GM12874 (cell line): ENCODE measurements at regions not wholly inside any gene's neighbourhood (a gene's known extent, or its start where the extent isn't known, plus 50 kb on each side); places are given as distances from the start of the nearest gene placed in this dataset.

ENCODE experiments used
- TF ChIP-seq, protein P1 (sequence below): IDR thresholded peaks from 2 replicates; pipeline ENCODE4 v1.5.1; 2011; ENCODE audit warnings: low read depth, mild to moderate bottlenecking, control low read depth, low read length, moderate library complexity; ENCODE audit not compliant: insufficient read depth

DNA sequence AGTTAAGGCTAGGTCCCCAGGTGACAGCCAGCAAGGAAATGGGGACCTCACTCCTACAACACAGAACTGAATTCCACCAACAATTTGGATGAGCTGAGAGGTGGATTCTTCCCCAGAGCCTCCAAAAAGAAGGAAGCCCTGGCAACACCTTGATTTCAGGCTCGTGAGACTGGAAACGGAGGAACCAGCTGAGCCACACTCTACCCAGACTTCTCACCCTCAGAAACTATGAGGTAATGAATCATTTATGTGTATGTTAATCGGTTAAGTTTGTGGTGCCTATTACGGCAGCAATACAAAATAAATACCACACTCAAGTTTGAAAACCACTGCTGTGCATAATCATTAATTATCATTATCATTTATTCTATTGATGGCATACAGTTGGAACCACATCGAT is 532.4 kb upstream of the ANKRD30A start:
- TF ChIP-seq, protein P1, sequence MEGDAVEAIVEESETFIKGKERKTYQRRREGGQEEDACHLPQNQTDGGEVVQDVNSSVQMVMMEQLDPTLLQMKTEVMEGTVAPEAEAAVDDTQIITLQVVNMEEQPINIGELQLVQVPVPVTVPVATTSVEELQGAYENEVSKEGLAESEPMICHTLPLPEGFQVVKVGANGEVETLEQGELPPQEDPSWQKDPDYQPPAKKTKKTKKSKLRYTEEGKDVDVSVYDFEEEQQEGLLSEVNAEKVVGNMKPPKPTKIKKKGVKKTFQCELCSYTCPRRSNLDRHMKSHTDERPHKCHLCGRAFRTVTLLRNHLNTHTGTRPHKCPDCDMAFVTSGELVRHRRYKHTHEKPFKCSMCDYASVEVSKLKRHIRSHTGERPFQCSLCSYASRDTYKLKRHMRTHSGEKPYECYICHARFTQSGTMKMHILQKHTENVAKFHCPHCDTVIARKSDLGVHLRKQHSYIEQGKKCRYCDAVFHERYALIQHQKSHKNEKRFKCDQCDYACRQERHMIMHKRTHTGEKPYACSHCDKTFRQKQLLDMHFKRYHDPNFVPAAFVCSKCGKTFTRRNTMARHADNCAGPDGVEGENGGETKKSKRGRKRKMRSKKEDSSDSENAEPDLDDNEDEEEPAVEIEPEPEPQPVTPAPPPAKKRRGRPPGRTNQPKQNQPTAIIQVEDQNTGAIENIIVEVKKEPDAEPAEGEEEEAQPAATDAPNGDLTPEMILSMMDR = no peak

DNA sequence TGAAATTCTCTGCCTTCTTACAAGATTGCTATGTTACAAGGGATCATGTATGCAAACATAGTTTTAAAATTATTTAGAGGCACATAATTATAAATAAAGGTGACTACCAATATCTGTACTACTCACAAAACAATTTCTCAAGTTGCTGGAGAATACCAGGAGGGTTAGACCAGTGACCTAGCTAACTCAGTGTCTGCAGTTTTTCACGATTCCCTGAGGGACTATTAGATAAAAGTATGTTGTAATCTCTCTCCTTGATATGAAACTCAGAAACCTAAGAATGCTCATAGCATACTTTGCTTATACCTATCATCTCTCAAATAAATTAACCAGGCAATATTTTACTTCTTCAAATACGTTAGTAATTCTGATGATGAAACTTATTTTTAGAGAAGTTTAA is 534.0 kb upstream of the ANKRD30A start:
- TF ChIP-seq, protein P1 = no peak

DNA sequence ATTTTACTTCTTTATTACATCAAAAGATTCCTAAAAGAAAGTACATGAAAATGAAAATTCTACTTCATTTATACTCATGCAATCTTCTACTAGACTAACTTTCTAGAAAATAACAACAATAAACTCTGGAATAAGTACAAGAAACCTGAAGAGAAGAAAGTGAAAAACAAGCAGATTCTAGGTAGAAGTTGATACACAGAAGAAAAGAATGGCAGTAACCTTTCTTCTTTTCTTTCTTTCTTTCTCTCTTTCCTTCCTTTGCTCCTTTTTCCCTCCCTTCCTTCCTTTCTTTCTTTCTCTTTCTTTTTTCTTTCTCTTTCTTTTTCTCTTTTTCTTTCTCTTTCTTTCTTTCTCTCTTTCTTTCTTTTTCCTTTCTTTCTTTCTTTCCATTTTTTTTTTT is 541.7 kb upstream of the ANKRD30A start:
- TF ChIP-seq, protein P1 = no peak

DNA sequence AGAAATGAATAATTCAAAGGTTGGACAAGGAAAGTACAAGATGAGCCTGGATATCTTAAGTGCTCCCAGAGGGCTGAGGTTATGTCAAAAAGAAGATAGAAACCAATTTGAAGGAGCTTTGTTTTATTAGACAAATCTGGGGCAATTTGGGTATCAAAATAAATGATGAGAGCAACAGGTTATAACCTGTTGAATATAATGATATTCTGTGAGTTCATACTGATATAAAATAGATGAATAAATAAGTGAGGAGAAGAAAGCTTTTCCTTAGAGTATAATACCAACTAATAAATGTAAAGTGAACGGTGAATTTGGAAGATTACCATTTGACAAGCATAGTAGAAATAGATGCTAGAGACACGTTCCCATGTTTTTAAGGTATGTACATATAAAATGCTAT is 544.2 kb upstream of the ANKRD30A start:
- TF ChIP-seq, protein P1 = no peak

DNA sequence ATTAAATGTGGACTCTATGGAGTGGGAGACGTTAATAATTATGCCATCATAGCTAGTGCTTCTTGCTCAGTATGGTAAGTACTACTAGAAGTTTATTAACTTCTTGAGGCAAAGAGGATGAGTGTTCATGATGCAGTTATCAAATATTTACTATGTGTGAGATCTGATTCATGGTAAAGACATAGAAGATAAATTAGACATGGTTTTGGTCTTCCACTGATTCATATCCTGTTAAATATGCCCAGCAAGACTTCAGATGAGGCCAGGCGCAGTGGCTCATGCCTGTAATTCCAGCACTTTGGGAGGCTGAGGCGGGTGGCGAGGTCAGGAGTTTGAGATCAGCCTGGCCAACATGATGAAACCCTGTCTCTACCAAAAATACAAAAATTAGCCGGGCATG is 547.1 kb upstream of the ANKRD30A start:
- TF ChIP-seq, protein P1 = no peak

DNA sequence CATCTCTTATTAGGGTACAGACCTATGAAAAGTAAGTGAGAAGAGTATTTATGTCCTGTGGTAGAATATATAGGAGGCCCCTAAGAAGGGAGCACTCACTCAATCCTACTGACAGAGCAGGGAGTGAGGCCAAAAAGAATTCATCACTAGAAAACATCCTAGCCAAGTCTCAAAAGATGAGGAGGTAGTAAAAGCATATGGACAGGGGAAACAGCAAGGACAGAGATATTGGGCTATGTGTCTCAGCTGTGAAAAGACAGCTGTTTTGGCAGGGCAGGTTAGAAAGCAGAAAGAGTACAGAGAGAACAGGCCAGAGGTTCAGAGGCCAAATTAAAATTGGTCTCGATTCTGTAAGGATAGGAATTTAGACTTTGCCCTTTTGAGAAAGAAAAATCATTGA is 548.3 kb upstream of the ANKRD30A start:
- TF ChIP-seq, protein P1 = no peak

DNA sequence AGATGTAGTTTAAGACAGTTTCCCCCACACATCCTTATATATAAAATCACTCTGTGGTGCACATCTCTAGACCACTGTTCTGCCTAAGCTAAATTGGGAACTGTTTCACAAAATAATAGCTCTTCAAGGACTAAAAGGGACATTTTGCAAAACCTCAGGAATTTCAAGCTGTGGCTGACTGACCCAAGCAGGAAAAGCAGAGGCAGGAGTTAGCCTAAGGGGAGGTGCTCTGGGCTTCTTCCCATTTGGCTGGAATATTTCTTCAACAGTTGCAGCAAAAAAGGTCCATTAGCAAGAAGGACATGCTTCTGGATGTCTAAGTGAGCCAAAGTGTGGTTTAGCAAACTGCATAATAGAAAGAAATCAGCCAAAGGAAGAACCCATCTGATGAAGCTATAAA is 551.2 kb upstream of the ANKRD30A start:
- TF ChIP-seq, protein P1 = no peak

DNA sequence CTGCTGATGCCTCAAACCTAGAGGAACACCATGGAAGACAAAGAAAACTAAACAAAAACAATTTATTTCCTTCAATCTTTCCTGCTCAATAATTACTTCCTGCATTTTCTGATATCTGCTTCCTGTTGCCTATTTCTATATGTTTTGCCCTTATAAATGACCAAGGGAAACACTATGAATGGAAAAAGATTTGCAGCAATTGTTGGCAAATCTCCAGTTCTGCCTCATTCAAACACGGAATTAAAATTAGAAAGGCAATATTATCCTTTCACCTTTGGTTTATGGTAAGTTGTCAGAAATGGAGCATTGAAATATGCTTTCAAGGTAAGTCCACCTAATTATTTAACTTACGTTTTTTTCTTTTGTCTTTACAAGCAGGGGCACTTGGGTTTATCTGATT is 552.2 kb upstream of the ANKRD30A start:
- TF ChIP-seq, protein P1 = no peak
